SK-N-SH treated with all-trans-retinoic acid at 6 μM for 48 hours (cell line): ENCODE measurements at regions not wholly inside any gene's neighbourhood (a gene's known extent, or its start where the extent isn't known, plus 50 kb on each side); places are given as distances from the start of the nearest gene placed in this dataset.
"Not testable (repeated sequence)": the region's sequence is repeated elsewhere in the genome, so short reads cannot be mapped to it uniquely, and the experiment has no call there.

Experiments used
- ATAC-seq: fragments of 200-7000 bp; cut with Tn5 transposase; 3 replicates; pipeline ENCODE4 v1.9.1; 2020; ENCODE audit warnings: mild to moderate bottlenecking, moderate library complexity
- ARNTL ChIP-seq: fragments of 450-650 bp; formaldehyde crosslinking; IDR thresholded peaks from 2 replicates; pipeline ENCODE4 v1.5.0; 2020; ENCODE audit warnings: low read depth, mild to moderate bottlenecking, moderate library complexity, borderline replicate concordance
- BACH2 ChIP-seq: fragments of 250-450 bp; sonication (Bioruptor Pico); IDR thresholded peaks from 2 replicates; pipeline ENCODE4 v1.9.0; 2021; ENCODE audit warnings: mild to moderate bottlenecking, borderline replicate concordance
- CSDC2 ChIP-seq: fragments of 250-450 bp; sonication (Bioruptor Pico); IDR thresholded peaks from 2 replicates; pipeline ENCODE4 v1.5.0; 2020; ENCODE audit warnings: mild to moderate bottlenecking, moderate library complexity
- CSRNP3 ChIP-seq: fragments of 250-450 bp; sonication (Bioruptor Pico); IDR thresholded peaks from 2 replicates; pipeline ENCODE4 v1.5.1; 2021; ENCODE audit warnings: mild to moderate bottlenecking, moderate library complexity
- ESRRG ChIP-seq: fragments of 250-450 bp; sonication (Bioruptor Pico); IDR thresholded peaks from 2 replicates; pipeline ENCODE4 v1.6.1; 2021; ENCODE audit warnings: mild to moderate bottlenecking
- GLIS3 ChIP-seq: fragments of 250-450 bp; sonication (Bioruptor Pico); IDR thresholded peaks from 2 replicates; pipeline ENCODE4 v1.5.0; 2020; ENCODE audit warnings: mild to moderate bottlenecking, moderate library complexity
- ISL1 ChIP-seq: fragments of 250-450 bp; sonication (Bioruptor Pico); IDR thresholded peaks from 2 replicates; pipeline ENCODE4 v2.1.2; 2022; ENCODE audit warnings: mild to moderate bottlenecking, moderate library complexity
- OSR1 ChIP-seq: fragments of 250-450 bp; sonication (Bioruptor Pico); IDR thresholded peaks from 2 replicates; pipeline ENCODE4 v1.8.0; 2022; ENCODE audit warnings: moderate library complexity, mild to moderate bottlenecking, inconsistent platforms
- POU6F1 ChIP-seq: fragments of 250-450 bp; sonication (Bioruptor Pico); IDR thresholded peaks from 2 replicates; pipeline ENCODE4 v1.8.0; 2021; ENCODE audit warnings: low read depth, mild to moderate bottlenecking, moderate library complexity, borderline replicate concordance
- RARB ChIP-seq: fragments of 250-450 bp; sonication (Bioruptor Pico); IDR thresholded peaks from 2 replicates; pipeline ENCODE4 v1.8.0; 2021; ENCODE audit warnings: mild to moderate bottlenecking, moderate library complexity
- SNAI2 ChIP-seq: fragments of 250-450 bp; sonication (Bioruptor Pico); IDR thresholded peaks from 2 replicates; pipeline ENCODE4 v1.5.0; 2020; ENCODE audit warnings: mild to moderate bottlenecking, moderate library complexity
- TCF4 ChIP-seq: fragments of 250-450 bp; sonication (Bioruptor Pico); IDR thresholded peaks from 2 replicates; pipeline ENCODE4 v1.8.0; 2021; ENCODE audit warnings: mild to moderate bottlenecking, moderate library complexity, borderline replicate concordance
- TOX ChIP-seq: fragments of 250-450 bp; sonication (Bioruptor Pico); IDR thresholded peaks from 2 replicates; pipeline ENCODE4 v1.8.0; 2021; ENCODE audit warnings: mild to moderate bottlenecking, moderate library complexity, borderline replicate concordance
- ZC3H10 ChIP-seq: fragments of 250-450 bp; sonication (Bioruptor Pico); IDR thresholded peaks from 2 replicates; pipeline ENCODE4 v1.5.1; 2021; ENCODE audit warnings: mild to moderate bottlenecking, moderate library complexity
- ZFP3 ChIP-seq: fragments of 250-450 bp; sonication (Bioruptor Pico); IDR thresholded peaks from 2 replicates; pipeline ENCODE4 v1.5.0; 2020; ENCODE audit warnings: mild to moderate bottlenecking, moderate library complexity
- ZFP30 ChIP-seq: fragments of 450-650 bp; formaldehyde crosslinking; IDR thresholded peaks from 2 replicates; pipeline ENCODE4 v1.5.0; 2022; ENCODE audit warnings: mild to moderate bottlenecking, moderate library complexity
- ZNF565 ChIP-seq: fragments of 450-650 bp; formaldehyde crosslinking; conservative IDR thresholded peaks from 2 replicates; pipeline ENCODE4 v1.5.0; 2020; ENCODE audit warnings: low read depth, mild to moderate bottlenecking, moderate library complexity
- ZNF70 ChIP-seq: fragments of 450-650 bp; formaldehyde crosslinking; IDR thresholded peaks from 2 replicates; pipeline ENCODE4 v1.5.0; 2020; ENCODE audit warnings: mild to moderate bottlenecking, moderate library complexity
- ZNF8 ChIP-seq: fragments of 450-650 bp; formaldehyde crosslinking; IDR thresholded peaks from 2 replicates; pipeline ENCODE4 v1.5.0; 2020; ENCODE audit warnings: mild to moderate bottlenecking, moderate library complexity
- TF ChIP-seq, protein P1 (sequence below): fragments of 250-450 bp; sonication (Bioruptor Pico); IDR thresholded peaks from 2 replicates; pipeline ENCODE4 v1.5.0; 2020; ENCODE audit warnings: mild to moderate bottlenecking, moderate library complexity
- TF ChIP-seq, protein P2 (sequence below): fragments of 250-450 bp; sonication (Bioruptor Pico); IDR thresholded peaks from 2 replicates; pipeline ENCODE4 v1.8.0; 2020; ENCODE audit warnings: mild to moderate bottlenecking, moderate library complexity, borderline replicate concordance
- TF ChIP-seq, protein P3 (sequence below): fragments of 250-450 bp; sonication (Bioruptor Pico); IDR thresholded peaks from 2 replicates; pipeline ENCODE4 v1.5.1; 2020; ENCODE audit warnings: low read depth, mild to moderate bottlenecking, moderate library complexity

DNA sequence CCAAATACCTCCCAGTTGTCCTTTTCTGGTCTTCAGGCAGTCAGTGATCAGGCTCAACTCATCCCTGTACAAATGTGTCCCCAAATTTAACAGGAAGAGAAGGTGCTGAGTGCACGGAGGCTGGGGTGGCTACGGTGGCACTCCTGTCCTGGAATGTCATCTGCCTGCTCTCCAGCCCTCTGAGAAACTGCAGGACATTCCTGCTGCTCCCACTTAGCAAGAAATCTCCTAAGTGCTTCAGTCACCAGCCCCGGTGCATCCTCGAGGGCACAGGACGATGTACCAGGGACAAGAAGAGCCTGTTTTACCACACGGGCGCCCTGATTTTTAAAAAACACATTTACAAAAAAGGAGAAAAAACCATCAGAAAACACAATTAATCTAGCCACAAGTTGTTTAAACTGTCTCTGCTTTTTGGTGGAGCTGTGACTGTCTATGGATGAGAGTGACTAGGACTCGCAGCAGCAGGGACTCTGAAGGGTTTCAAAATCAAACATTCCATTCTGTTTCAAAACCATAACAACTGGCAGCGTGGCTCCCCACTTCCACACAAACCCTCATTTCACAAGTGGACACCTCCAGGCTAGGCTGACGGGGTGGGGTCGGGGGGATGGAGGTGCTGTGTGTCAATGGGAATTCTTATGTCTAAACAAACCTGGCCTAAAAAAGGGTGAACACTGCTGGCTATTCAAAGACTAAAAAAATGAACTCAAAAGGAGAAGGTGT is 65.3 kb upstream of the CNEP1R1 start:
- TF ChIP-seq ZFP3 (CRISPR knock-in tag) = no peak
- no peak for TF ChIP-seq ZNF70 (CRISPR knock-in tag)
- no peak for TF ChIP-seq ZC3H10 (CRISPR knock-in tag)
- no peak for TF ChIP-seq CSDC2
- TF ChIP-seq ZNF8 (CRISPR knock-in tag) = no peak
- TF ChIP-seq, protein P1, sequence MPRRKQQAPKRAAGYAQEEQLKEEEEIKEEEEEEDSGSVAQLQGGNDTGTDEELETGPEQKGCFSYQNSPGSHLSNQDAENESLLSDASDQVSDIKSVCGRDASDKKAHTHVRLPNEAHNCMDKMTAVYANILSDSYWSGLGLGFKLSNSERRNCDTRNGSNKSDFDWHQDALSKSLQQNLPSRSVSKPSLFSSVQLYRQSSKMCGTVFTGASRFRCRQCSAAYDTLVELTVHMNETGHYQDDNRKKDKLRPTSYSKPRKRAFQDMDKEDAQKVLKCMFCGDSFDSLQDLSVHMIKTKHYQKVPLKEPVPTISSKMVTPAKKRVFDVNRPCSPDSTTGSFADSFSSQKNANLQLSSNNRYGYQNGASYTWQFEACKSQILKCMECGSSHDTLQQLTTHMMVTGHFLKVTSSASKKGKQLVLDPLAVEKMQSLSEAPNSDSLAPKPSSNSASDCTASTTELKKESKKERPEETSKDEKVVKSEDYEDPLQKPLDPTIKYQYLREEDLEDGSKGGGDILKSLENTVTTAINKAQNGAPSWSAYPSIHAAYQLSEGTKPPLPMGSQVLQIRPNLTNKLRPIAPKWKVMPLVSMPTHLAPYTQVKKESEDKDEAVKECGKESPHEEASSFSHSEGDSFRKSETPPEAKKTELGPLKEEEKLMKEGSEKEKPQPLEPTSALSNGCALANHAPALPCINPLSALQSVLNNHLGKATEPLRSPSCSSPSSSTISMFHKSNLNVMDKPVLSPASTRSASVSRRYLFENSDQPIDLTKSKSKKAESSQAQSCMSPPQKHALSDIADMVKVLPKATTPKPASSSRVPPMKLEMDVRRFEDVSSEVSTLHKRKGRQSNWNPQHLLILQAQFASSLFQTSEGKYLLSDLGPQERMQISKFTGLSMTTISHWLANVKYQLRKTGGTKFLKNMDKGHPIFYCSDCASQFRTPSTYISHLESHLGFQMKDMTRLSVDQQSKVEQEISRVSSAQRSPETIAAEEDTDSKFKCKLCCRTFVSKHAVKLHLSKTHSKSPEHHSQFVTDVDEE (CRISPR knock-in tag) = no peak
- no peak for TF ChIP-seq TOX (CRISPR knock-in tag)
- TF ChIP-seq RARB = no peak
- no peak for TF ChIP-seq POU6F1 (CRISPR knock-in tag)
- TF ChIP-seq, protein P2, sequence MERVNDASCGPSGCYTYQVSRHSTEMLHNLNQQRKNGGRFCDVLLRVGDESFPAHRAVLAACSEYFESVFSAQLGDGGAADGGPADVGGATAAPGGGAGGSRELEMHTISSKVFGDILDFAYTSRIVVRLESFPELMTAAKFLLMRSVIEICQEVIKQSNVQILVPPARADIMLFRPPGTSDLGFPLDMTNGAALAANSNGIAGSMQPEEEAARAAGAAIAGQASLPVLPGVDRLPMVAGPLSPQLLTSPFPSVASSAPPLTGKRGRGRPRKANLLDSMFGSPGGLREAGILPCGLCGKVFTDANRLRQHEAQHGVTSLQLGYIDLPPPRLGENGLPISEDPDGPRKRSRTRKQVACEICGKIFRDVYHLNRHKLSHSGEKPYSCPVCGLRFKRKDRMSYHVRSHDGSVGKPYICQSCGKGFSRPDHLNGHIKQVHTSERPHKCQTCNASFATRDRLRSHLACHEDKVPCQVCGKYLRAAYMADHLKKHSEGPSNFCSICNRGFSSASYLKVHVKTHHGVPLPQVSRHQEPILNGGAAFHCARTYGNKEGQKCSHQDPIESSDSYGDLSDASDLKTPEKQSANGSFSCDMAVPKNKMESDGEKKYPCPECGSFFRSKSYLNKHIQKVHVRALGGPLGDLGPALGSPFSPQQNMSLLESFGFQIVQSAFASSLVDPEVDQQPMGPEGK (CRISPR knock-in tag) = no peak
- no peak for TF ChIP-seq GLIS3 (CRISPR knock-in tag)
- TF ChIP-seq TCF4 (CRISPR knock-in tag) = no peak
- TF ChIP-seq, protein P3, sequence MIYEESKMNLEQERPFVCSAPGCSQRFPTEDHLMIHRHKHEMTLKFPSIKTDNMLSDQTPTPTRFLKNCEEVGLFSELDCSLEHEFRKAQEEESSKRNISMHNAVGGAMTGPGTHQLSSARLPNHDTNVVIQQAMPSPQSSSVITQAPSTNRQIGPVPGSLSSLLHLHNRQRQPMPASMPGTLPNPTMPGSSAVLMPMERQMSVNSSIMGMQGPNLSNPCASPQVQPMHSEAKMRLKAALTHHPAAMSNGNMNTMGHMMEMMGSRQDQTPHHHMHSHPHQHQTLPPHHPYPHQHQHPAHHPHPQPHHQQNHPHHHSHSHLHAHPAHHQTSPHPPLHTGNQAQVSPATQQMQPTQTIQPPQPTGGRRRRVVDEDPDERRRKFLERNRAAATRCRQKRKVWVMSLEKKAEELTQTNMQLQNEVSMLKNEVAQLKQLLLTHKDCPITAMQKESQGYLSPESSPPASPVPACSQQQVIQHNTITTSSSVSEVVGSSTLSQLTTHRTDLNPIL = no peak
- TF ChIP-seq ESRRG (CRISPR knock-in tag) = no peak
- TF ChIP-seq ISL1 = no peak
- TF ChIP-seq BACH2 (CRISPR knock-in tag) = no peak
- TF ChIP-seq CSRNP3 (CRISPR knock-in tag) = no peak
- TF ChIP-seq OSR1 = no peak
- TF ChIP-seq ARNTL (CRISPR knock-in tag) = no peak
- TF ChIP-seq, all 23 proteins: peak for 0
- no peak for ATAC-seq

- TF ChIP-seq ZFP30 (CRISPR knock-in tag) (no peak), CSRNP3 (CRISPR knock-in tag) (no peak), RARB (no peak), ZNF565 (no peak), OSR1 (no peak), ZC3H10 (CRISPR knock-in tag) (no peak), SNAI2 (CRISPR knock-in tag) (no peak), TOX (CRISPR knock-in tag) (no peak), ARNTL (CRISPR knock-in tag) (no peak), TCF4 (CRISPR knock-in tag) (no peak)
- TF ChIP-seq, protein P2 (CRISPR knock-in tag) = no peak
- TF ChIP-seq, protein P3 = no peak
- TF ChIP-seq, all 23 proteins: peak for 0
- no peak for ATAC-seq
Measured at GRCh38 chr16:49961089-49961488, 63.9 kb upstream of the CNEP1R1 start.

- ATAC-seq = not testable (repeated sequence)
Measured at GRCh38 chr16:49962566-49962965, 62.5 kb upstream of the CNEP1R1 start.
